ENCODE measurements at regions not wholly inside any gene's neighbourhood (a gene's known extent, or its start where the extent isn't known, plus 50 kb on each side); places are given as distances from the start of the nearest gene placed in this dataset.

GRCh38 chr4:18202486-18202885 lies 180.9 kb upstream of the LCORL start:
- ATAC-seq (no peak), DNase-seq (no peak)
- Histone ChIP-seq H3K4me1 (no peaks in the 10 kb centered on the region), H3K36me3 (no peaks in the 10 kb centered on the region), H3K27me3 (no peaks in the 10 kb centered on the region), H3K4me3 (no peak overlapping the region), H3K27ac (no peak overlapping the region), H3K9me3 (no peaks in the 10 kb centered on the region)
- in situ Hi-C loops (cut with MboI; ENCODE audit: low sequenced_read_pairs in 4 of 4): no loop called here
- intact Hi-C loops (cut with DNase I; ENCODE audit: low total_unique reads): loop anchor here (10.0 kb wide), 1 partner anchor 1958 kb away; no protein-coding TSS in a partner anchor
- TF ChIP-seq POLR2A (IDR thresholded peaks at IDR 0.05): no peak
- no peak for TF ChIP-seq CTCF (IDR thresholded peaks at IDR 0.05 in 4 of 5, conservative IDR thresholded peaks at IDR 0.05 in 1 of 5)

GRCh38 chr4:18201885-18202284 lies 180.3 kb upstream of the LCORL start:
- DNase-seq (no peak), ATAC-seq (no peak)
- intact Hi-C loops (cut with DNase I; ENCODE audit: low total_unique reads) (loop anchor here (10.0 kb wide), 1 partner anchor 1957 kb away; no protein-coding TSS in a partner anchor), in situ Hi-C loops (cut with MboI; ENCODE audit: low sequenced_read_pairs in 4 of 4) (no loop called here)
- Histone ChIP-seq H3K9me3 (no peaks in the 10 kb centered on the region), H3K4me3 (no peak overlapping the region), H3K4me1 (no peaks in the 10 kb centered on the region), H3K27ac (no peak overlapping the region), H3K36me3 (no peaks in the 10 kb centered on the region), H3K27me3 (no peaks in the 10 kb centered on the region)
- no peak for TF ChIP-seq CTCF (IDR thresholded peaks at IDR 0.05 in 4 of 5, conservative IDR thresholded peaks at IDR 0.05 in 1 of 5)
- TF ChIP-seq POLR2A (IDR thresholded peaks at IDR 0.05): no peak

DNA sequence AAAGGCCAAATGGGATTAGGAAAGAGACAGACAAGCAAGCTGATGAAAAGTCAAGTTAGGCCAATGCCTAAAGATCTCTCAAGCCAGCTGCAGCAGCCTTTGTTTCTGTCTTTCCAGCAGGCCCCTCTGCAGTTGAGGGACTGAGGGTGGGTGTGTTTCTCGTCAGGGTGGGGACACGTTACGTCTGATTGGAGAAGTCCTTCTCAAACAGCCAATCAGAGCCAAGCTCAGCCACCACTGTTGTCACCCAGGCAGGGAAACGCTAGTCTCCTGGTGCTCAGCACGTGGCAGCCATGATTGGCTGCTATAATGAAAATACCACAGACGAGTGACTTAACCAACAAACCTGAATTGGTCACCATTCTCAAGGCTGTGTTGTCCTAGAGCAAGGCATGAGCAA lies 177.1 kb upstream of the LCORL start:
- Histone ChIP-seq H3K27ac (no peak overlapping the region), H3K4me3 (no peak overlapping the region), H3K27me3 (no peaks in the 10 kb centered on the region), H3K4me1 (no peaks in the 10 kb centered on the region), H3K9me3 (no peaks in the 10 kb centered on the region), H3K36me3 (no peaks in the 10 kb centered on the region)
- no peak for TF ChIP-seq POLR2A (IDR thresholded peaks at IDR 0.05)
- TF ChIP-seq CTCF (IDR thresholded peaks at IDR 0.05 in 4 of 5, conservative IDR thresholded peaks at IDR 0.05 in 1 of 5): no peak
- intact Hi-C loops (cut with DNase I; ENCODE audit: low total_unique reads) (no loop called here), in situ Hi-C loops (cut with MboI; ENCODE audit: low sequenced_read_pairs in 4 of 4) (no loop called here)
- ATAC-seq (no peak), DNase-seq (no peak)

GRCh38 chr4:18197467-18197866 lies 175.9 kb upstream of the LCORL start:
- H3K36me3 ChIP-seq: no peaks in the 10 kb centered on the region
- no peak overlapping the region for H3K4me3 ChIP-seq
- no peaks in the 10 kb centered on the region for H3K9me3 ChIP-seq
- TF ChIP-seq CTCF (IDR thresholded peaks at IDR 0.05 in 4 of 5, conservative IDR thresholded peaks at IDR 0.05 in 1 of 5): no peak
- no peak for TF ChIP-seq POLR2A (IDR thresholded peaks at IDR 0.05)
- H3K27ac ChIP-seq: no peak overlapping the region
- in situ Hi-C loops (cut with MboI; ENCODE audit: low sequenced_read_pairs in 4 of 4): no loop called here
- ATAC-seq (no peak), DNase-seq (no peak)
- no peaks in the 10 kb centered on the region for H3K27me3 ChIP-seq
- H3K4me1 ChIP-seq: no peaks in the 10 kb centered on the region
- intact Hi-C loops (cut with DNase I; ENCODE audit: low total_unique reads): no loop called here

DNA sequence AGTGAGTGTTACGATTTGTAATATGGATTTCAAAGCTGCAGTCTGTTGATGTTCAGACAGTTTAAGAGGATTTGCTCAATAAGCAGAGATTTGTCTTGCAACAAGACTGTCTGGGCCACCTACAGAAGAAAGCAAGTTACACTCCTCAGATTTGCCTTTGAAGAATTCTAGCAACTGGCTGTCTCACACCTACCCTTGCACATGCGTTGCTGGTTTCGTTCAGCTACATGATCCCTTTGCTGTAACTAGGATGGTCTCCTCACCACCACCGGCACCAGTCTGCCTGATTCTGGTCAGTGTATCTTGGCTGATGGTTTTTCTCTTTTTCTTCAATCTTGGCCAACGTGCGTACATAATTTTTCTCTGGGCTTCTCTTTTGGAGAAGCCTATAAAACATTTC lies 172.7 kb upstream of the LCORL start:
- ATAC-seq: no peak
- no peak for DNase-seq
- H3K4me3 ChIP-seq: no peak overlapping the region
- H3K36me3 ChIP-seq: no peaks in the 10 kb centered on the region
- no peaks in the 10 kb centered on the region for H3K9me3 ChIP-seq
- no peaks in the 10 kb centered on the region for H3K4me1 ChIP-seq
- TF ChIP-seq POLR2A (IDR thresholded peaks at IDR 0.05): no peak
- no peak for TF ChIP-seq CTCF (IDR thresholded peaks at IDR 0.05 in 4 of 5, conservative IDR thresholded peaks at IDR 0.05 in 1 of 5)
- intact Hi-C loops (cut with DNase I; ENCODE audit: low total_unique reads) (no loop called here), in situ Hi-C loops (cut with MboI; ENCODE audit: low sequenced_read_pairs in 4 of 4) (no loop called here)
- no peaks in the 10 kb centered on the region for H3K27me3 ChIP-seq
- no peak overlapping the region for H3K27ac ChIP-seq

All from gastrocnemius medialis (tissue), 4 donors.